ENCODE measurements at regions not wholly inside any gene's neighbourhood (a gene's known extent, or its start where the extent isn't known, plus 50 kb on each side); places are given as distances from the start of the nearest gene placed in this dataset.

DNA sequence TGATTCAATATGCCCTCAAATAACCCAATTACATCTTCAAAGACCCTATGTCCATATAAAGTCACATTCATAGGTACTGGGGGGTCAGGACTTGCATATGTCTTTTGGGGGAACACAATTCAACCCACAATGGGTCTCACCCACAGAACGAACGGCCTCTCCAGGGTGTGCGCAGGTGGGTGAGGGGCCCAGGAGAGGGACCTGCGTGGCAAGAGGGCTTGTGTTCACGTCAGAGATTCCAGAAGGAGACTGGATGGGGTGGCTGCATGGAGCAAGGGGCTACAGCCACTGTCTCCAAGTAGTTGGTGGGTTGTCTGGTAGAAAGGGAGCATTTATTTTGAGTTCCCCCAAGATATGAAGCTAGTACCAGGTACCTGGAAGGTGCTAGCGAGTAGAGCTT is 212.2 kb downstream of the SEC14L1 start:
- H3K9me3 ChIP-seq (ENCODE audit: insufficient read depth, low read length): no peaks in the 10 kb centered on the region
- no peaks in the 10 kb centered on the region for H3K36me3 ChIP-seq (ENCODE audit: low read length)
- H3K27ac ChIP-seq (ENCODE audit: low read depth, low read length): no peak overlapping the region
- no peak for TF ChIP-seq EZH2phosphoT487 (conservative IDR thresholded peaks at IDR 0.05; ENCODE audit: low read length)
- no peak for TF ChIP-seq CTCF (IDR thresholded peaks at IDR 0.05; ENCODE audit: insufficient read depth, low read length, poor library complexity, severe bottlenecking)
- no peaks in the 10 kb centered on the region for H4K20me1 ChIP-seq (ENCODE audit: low read depth, low read length)
- H2AFZ ChIP-seq (ENCODE audit: low read depth, low read length, severe bottlenecking): no peak overlapping the region
- no peak overlapping the region for H3K9ac ChIP-seq (ENCODE audit: low read length)
- no peak overlapping the region for H3K4me2 ChIP-seq (ENCODE audit: low read depth, low read length, poor library complexity, severe bottlenecking)
- H3K27me3 ChIP-seq (ENCODE audit: low read length): no peaks in the 10 kb centered on the region
- H3K9me2 ChIP-seq (replicated peaks; ENCODE audit: insufficient read depth, low read length): no peaks in the 10 kb centered on the region
- H3F3A ChIP-seq (ENCODE audit: insufficient read depth): no peaks in the 10 kb centered on the region
- H3K79me2 ChIP-seq (ENCODE audit: insufficient read depth, low read length): no peaks in the 10 kb centered on the region
- no peak overlapping the region for H3K4me3 ChIP-seq (ENCODE audit: insufficient read depth, low read length, poor library complexity, severe bottlenecking)

DNA sequence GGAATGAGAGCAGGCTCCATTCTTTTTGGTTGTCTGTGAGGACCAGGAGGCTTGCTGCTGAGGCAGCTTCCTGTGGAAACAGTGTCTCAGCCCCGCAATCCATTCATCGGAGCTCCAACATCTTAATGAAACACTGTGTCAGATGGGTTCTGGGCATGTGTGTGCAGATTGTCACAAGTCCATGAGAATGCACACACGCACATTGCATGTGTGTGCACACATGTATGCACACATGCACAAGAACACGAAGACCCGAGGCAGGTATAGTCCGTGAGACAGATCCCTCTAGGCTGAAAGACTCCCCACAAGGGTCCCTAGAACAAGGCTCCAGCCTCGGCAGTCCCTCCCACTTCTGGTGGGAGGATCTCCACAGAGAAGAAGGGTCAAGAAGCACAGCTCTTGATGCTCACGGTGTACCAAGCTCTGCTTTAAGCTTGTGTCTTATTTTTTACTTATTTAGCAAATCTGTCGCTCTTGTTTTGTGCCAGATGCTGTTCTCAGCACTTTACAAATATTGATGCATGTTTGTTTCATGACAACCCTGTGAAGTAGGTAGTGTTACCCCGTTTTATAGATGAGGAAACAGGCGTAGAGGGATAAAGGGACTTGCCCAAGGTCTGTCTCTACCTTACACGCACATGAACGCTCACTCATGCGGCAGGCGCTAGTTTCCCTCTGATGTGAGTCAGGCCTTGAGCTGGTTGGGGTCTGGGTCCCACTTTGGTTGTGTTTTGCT is 213.1 kb downstream of the SEC14L1 start:
- Histone ChIP-seq H3K9me2 (replicated peaks; ENCODE audit: insufficient read depth, low read length) (no peaks in the 10 kb centered on the region), H4K20me1 (ENCODE audit: low read depth, low read length) (no peaks in the 10 kb centered on the region), H3K79me2 (ENCODE audit: insufficient read depth, low read length) (no peaks in the 10 kb centered on the region), H2AFZ (ENCODE audit: low read depth, low read length, severe bottlenecking) (no peak overlapping the region), H3K36me3 (ENCODE audit: low read length) (no peaks in the 10 kb centered on the region), H3F3A (ENCODE audit: insufficient read depth) (no peaks in the 10 kb centered on the region), H3K4me3 (ENCODE audit: insufficient read depth, low read length, poor library complexity, severe bottlenecking) (no peak overlapping the region), H3K27me3 (ENCODE audit: low read length) (no peaks in the 10 kb centered on the region), H3K27ac (ENCODE audit: low read depth, low read length) (no peak overlapping the region), H3K9me3 (ENCODE audit: insufficient read depth, low read length) (no peaks in the 10 kb centered on the region), H3K4me2 (ENCODE audit: low read depth, low read length, poor library complexity, severe bottlenecking) (no peak overlapping the region), H3K9ac (ENCODE audit: low read length) (no peak overlapping the region)
- TF ChIP-seq CTCF (IDR thresholded peaks at IDR 0.05; ENCODE audit: insufficient read depth, low read length, poor library complexity, severe bottlenecking): no peak
- TF ChIP-seq EZH2phosphoT487 (conservative IDR thresholded peaks at IDR 0.05; ENCODE audit: low read length): no peak

DNA sequence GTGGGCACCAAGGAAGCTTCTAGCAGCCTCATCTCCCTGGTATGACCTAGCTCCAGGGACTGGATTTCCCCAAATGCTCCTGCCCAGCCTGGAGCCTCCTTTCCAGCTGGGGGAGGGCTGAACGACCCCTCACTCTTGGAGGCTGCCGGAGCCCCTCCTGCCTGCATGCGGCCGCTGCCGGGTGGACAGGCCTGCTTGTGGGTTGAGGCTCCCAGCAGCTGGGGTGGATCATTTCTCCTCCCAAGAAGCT is 213.6 kb downstream of the SEC14L1 start:
- no peak overlapping the region for H3K4me2 ChIP-seq (ENCODE audit: low read depth, low read length, poor library complexity, severe bottlenecking)
- no peaks in the 10 kb centered on the region for H3F3A ChIP-seq (ENCODE audit: insufficient read depth)
- no peak overlapping the region for H3K4me3 ChIP-seq (ENCODE audit: insufficient read depth, low read length, poor library complexity, severe bottlenecking)
- H3K36me3 ChIP-seq (ENCODE audit: low read length): no peaks in the 10 kb centered on the region
- no peak for TF ChIP-seq EZH2phosphoT487 (conservative IDR thresholded peaks at IDR 0.05; ENCODE audit: low read length)
- TF ChIP-seq CTCF (IDR thresholded peaks at IDR 0.05; ENCODE audit: insufficient read depth, low read length, poor library complexity, severe bottlenecking): no peak
- no peak overlapping the region for H3K27ac ChIP-seq (ENCODE audit: low read depth, low read length)
- H3K9ac ChIP-seq (ENCODE audit: low read length): no peak overlapping the region
- no peak overlapping the region for H2AFZ ChIP-seq (ENCODE audit: low read depth, low read length, severe bottlenecking)
- no peaks in the 10 kb centered on the region for H3K9me2 ChIP-seq (replicated peaks; ENCODE audit: insufficient read depth, low read length)
- H3K9me3 ChIP-seq (ENCODE audit: insufficient read depth, low read length): no peaks in the 10 kb centered on the region
- H3K79me2 ChIP-seq (ENCODE audit: insufficient read depth, low read length): no peaks in the 10 kb centered on the region
- no peaks in the 10 kb centered on the region for H3K27me3 ChIP-seq (ENCODE audit: low read length)
- no peaks in the 10 kb centered on the region for H4K20me1 ChIP-seq (ENCODE audit: low read depth, low read length)
